GM18502 (cell line): ENCODE measurements at regions not wholly inside any gene's neighbourhood (a gene's known extent, or its start where the extent isn't known, plus 50 kb on each side); places are given as distances from the start of the nearest gene placed in this dataset.
A peak's percentile ranks its signal among the peaks of the same experiment; 100 is the strongest.
"Not testable (repeated sequence)": the region's sequence is repeated elsewhere in the genome, so short reads cannot be mapped to it uniquely, and the experiment has no call there.

Experiments
- ATAC-seq: cut with Tn5 transposase; IDR thresholded peaks from one replicate; pipeline ENCODE4 v1.9.1; 2021; ENCODE audit warnings: mild to moderate bottlenecking; ENCODE audit not compliant: unreplicated experiment, poor library complexity

GRCh38 chr2:59277671-59278070 lies 1036.5 kb upstream of the FANCL start:
- ATAC-seq = no peak

DNA sequence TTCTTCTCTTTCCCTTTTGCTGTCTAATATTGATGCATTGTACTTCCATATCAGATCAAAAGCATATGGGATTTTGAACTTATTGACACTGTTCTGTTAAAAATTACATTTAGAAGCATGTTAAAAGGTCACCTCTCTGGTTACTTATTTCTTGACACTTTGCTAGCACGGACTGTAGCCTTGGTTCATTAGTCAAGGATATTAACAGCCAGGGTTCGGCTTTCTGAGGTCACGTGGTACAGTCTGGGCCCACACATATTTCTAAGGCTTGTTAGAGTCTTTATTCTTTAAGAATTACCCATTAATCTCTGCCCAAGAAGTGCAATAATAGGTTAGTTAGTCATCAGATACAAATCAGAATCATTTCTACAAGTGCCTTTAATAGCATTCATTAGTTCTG lies 1035.8 kb upstream of the FANCL start:
- no peak for ATAC-seq

- ATAC-seq = no peak
These were observed 1034.9 kb upstream of the FANCL start for GRCh38 chr2:59276033-59276432.

DNA sequence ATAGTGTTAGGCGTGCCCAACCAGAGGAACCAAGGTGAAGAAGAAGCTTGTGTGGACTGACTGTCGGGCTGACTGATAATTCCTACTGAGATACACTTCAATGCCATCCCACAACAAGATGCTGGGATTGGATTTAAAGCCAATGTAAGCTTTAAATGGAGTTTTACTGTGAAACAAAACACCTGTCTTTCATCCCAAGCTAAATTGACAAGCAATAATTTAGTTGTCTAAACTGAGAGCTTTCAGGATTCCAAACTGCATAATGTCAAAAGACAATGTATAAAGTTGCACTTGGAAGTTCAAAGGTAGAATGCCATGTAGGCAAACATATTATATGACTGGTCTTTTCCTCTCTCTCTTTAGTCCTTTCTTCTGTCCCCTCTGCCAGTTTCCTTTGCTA lies 1025.3 kb upstream of the FANCL start:
- no peak for ATAC-seq

- no peak for ATAC-seq
These were observed 1018.8 kb upstream of the FANCL start for GRCh38 chr2:59259913-59260312.

DNA sequence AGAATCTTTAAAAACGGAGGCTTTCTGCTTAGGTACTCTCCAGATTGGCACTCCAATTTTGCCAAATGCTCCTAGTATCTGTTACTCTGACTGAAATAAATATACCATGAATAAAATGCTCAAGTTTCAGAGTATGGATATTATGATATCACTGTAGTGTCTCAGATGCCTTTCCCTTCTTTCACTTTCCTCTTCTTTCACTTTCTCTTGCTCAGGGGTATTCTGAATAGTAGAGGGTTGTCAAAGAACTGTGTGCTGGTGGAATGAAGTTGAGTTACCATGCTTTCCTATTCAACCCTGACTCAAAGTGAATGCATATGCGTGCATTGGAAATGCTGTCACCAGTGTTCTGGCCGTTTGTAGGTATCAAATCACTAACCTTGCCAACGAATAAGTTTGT lies 1015.2 kb upstream of the FANCL start:
- ATAC-seq = no peak

DNA sequence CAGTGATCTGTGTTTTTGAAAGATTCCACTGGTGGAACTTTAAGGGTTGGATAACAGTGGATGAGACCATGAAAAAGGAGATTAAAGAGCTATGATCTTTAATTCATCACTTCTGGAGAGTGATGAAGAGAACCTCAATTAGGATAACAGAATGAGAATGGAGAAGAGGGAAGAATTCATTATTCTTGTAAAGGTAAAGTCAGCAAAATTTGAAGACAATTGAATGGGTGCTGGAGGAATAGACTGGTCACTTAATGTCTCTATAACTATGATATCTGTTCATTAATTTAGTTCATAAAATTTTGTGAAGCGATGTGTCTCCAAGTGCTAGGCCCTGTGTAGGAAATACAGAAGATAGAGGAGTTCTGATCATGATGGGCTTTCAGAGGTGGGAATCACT lies 1013.2 kb upstream of the FANCL start:
- no peak for ATAC-seq

DNA sequence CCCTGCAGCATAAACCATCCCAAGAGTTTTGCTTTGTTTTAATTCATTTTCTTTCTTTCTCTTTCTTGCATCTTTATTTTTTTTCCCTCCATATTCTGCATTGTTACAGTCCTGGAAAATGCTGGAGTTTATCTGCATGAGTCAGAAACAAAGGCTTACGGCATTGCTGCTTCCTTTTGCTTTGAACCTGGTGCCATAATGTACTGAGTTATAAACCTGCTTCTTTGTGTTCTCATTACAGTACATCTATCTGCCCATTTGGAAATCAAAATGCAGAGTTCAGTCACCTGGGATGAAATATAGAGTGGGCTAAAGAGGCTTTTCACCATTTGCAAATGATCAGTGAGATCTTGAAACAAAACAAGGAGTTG lies 1009.2 kb upstream of the FANCL start:
- ATAC-seq = no peak

- ATAC-seq = no peak
These were observed 1008.5 kb upstream of the FANCL start for GRCh38 chr2:59249441-59250306.

DNA sequence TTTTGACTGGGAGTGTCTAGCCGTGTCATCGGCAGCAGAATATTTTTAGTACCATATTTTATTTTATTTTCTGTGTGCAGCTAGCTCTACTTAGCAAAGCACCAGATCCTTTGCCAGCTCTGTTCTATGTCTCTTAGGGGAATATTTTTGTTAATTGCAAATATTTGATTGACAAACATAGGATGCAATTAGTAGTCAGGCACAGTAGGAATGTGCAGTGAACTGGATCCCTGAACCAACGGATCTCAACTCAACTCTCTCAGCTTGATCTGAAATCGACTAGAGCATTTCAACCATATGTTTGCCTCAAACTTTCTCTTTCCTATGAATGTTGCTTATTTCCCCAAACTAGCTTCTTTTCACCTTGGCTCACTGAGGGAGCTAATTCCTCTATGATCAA lies 998.0 kb upstream of the FANCL start:
- no peak for ATAC-seq

- no peak for ATAC-seq
These were observed 996.2 kb upstream of the FANCL start for GRCh38 chr2:59237311-59237710.

GRCh38 chr2:59236723-59237122 lies 995.6 kb upstream of the FANCL start:
- ATAC-seq = no peak

GRCh38 chr2:59233920-59234319 lies 992.8 kb upstream of the FANCL start:
- ATAC-seq = no peak

DNA sequence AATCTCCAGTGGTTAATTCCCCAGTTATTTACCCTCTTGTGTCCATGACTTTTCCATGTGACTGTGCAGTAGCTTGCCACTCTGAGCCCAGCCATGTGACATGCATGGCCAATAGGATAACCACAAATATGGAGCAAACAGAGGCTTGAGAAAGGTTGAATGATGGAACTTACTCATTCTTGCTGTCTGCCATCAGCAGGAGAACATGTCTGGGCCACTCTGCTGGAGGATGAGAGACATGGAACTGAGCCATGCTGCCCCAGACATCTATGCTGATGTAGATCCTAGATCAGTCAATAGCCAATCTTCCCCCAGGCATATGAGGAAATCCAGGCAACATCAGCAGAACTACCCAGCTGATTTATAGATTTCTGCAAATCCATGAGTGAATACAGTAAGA lies 992.3 kb upstream of the FANCL start:
- no peak for ATAC-seq

DNA sequence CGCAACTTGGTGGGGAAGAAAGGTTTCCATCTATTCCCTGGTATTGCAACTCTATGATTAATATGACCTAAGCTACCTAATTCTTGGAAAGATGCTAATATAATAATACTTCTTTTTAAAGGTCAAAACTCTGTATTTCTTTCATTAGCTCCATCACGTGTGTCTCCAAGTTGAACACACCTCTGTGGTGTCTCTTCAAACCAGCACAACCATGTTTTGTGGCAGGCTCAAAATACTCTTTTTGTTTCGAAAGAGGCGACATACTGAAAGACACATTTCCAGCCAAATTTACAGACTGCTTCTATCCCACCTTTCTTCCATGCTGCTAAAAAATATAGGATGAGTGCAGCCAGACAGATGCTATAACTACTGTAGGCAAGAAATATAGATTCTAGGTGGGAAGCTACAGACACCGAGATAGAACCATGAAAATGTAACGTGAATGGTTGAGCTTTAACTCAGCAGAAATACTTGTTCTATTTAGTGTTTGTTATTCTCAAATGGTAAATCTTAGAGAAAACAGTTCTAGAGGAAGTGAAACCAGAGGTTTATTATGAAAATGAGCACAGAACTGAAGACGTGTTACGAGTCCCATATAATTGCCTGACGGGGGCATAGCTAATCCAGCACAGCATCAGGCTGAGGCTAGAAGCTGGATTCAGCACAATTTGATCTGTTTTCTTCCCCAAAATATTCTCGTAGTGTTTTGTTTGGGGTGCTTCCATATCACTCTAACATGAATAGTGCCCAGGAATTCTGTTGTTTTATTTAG lies 991.5 kb upstream of the FANCL start:
- peak; percentile 86 for ATAC-seq

DNA sequence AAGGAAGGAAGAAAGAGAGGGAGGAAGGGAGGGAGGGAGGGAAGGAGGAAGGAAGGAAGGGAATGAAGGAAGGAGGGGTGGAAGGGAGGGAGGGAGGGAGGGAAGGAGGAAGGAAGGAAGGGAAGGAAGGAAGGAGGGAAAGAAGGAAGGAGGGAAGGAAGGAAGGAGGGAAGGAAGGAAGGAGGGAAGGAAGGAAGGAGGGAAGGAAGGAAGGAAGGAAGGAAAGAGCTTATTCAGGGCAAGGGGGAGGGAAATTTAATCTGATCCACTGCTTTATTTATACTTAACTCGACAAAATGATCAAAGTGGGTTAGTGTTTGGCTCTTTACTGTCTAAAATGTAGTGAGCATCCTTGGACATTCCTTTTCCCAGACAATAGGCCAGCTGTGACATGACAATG lies 985.2 kb upstream of the FANCL start:
- not testable (repeated sequence) for ATAC-seq

GRCh38 chr2:59223742-59224141 lies 982.6 kb upstream of the FANCL start:
- no peak for ATAC-seq

GRCh38 chr2:59217360-59217759 lies 976.2 kb upstream of the FANCL start:
- no peak for ATAC-seq

GRCh38 chr2:59206361-59206760 lies 965.2 kb upstream of the FANCL start:
- ATAC-seq = no peak

DNA sequence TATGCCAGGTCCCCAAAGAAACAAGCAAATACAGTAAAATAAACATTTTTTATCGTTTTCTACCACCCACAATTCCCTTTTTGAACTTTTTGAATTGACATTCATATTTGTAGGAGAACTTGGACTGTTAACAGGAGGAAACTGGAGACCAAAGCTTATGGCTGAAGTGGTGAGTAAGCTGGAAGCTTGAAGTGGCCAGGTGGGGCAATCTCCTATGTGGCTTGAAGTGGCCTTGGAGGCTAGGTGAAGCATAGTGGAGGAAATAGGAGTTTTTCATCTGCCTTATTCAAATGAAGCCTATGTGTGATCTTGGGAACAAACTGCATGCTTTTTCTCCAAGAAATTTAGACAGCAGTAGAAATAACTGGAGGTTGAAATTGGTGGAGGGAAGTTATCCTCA lies 962.9 kb upstream of the FANCL start:
- no peak for ATAC-seq

DNA sequence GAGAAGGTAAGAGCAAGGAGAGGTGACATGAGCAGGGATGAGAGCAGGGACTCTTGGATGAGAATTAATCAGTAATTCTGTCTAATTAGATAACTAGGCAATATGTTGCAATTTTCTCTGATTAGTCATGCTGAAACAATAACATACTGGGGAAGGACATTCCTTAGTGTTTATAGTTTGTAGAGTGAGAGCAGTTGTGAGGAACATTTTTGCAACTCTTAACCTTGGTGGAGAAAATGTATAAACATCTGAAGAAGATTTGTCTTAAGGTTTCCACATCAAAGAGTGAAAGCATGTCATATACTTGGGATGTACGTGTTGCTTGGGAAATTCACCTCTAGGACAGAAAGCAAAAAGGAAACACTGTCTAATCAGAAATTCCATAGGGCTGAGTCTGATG lies 955.4 kb upstream of the FANCL start:
- ATAC-seq = no peak

DNA sequence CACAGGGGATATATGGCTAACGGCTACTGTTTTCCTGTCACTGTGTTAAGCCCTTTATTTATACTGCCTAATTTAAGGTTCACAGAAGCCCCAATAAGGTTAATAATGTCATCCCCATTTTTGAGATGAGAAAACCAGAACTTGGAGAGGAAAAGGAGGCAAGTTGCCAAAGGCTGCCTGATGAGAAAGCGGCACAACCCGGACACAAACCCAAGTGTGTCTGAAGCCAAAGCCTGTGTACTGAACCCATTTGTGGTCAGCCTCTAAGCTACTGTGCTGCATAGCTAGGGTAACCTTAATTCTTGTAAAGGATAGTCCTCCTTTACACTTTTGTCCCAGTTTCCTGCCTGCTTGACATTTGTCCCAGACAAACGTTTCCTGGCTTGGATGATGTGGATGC lies 954.7 kb upstream of the FANCL start:
- no peak for ATAC-seq
